IMR-90 (cell line): ENCODE measurements at regions not wholly inside any gene's neighbourhood (a gene's known extent, or its start where the extent isn't known, plus 50 kb on each side); places are given as distances from the start of the nearest gene placed in this dataset.
"Not testable (repeated sequence)": the region's sequence is repeated elsewhere in the genome, so short reads cannot be mapped to it uniquely, and the experiment has no call there.

ENCODE experiments used
- ATAC-seq: fragments of 200-7000 bp; cut with Tn5 transposase; 2 replicates; pipeline ENCODE4 v1.9.1; 2020; ENCODE audit warnings: low read depth, mild to moderate bottlenecking, moderate library complexity
- BruUV-seq: library from RNA; stranded (reverse); fragments of 400-500 nt; replicated peaks from 2 replicates; lab custom pipeline; 2021; lab: Mats Ljungman, UMichigan
- CTCF ChIA-PET: fragments of 300-600 bp; formaldehyde crosslinking; extraction: SDS; loops from one replicate; lab custom pipeline; 2021; ENCODE audit warnings: antibody characterized with exemption; lab: Yijun Ruan, JAX
- POLR2A ChIA-PET: fragments of 300-600 bp; sonication (Branson Sonifier 250); formaldehyde crosslinking; loops from one replicate; lab custom pipeline; 2022; ENCODE audit warnings: antibody characterized with exemption; ENCODE audit not compliant: unreplicated experiment; lab: Charles Lee
- DNase-seq: peaks from one replicate; pipeline ENCODE4 v3.0.0; 2013
- H2AFZ ChIP-seq: replicated peaks from 2 replicates; pipeline ENCODE3; 2013; ENCODE audit warnings: low read length, mild to moderate bottlenecking; ENCODE audit not compliant: poor library complexity
- H2AK5ac ChIP-seq: 2 replicates; pipeline ENCODE4 v1.6.1; 2013; ENCODE audit warnings: low read depth, low read length, inconsistent platforms
- H2AK9ac ChIP-seq: replicated peaks from 2 replicates; pipeline ENCODE3; 2013; ENCODE audit warnings: mild to moderate bottlenecking, low read depth, low read length, moderate library complexity; ENCODE audit not compliant: poor library complexity
- H2BK120ac ChIP-seq: 2 replicates; pipeline ENCODE4 v1.6.1; 2013; ENCODE audit warnings: low read depth, low read length, inconsistent platforms
- H2BK15ac ChIP-seq: 3 replicates; pipeline ENCODE4 v1.6.1; 2013; ENCODE audit warnings: low read depth, low read length, inconsistent platforms
- H2BK20ac ChIP-seq: 2 replicates; pipeline ENCODE4 v1.6.1; 2013; ENCODE audit warnings: low read depth, mild to moderate bottlenecking, inconsistent platforms, low read length, moderate library complexity
- H2BK5ac ChIP-seq: 2 replicates; pipeline ENCODE4 v1.6.1; 2013; ENCODE audit warnings: mild to moderate bottlenecking, low read depth, low read length, inconsistent platforms; ENCODE audit not compliant: poor library complexity, severe bottlenecking
- H3K14ac ChIP-seq: replicated peaks from 2 replicates; pipeline ENCODE4 v1.6.1; 2013; ENCODE audit warnings: low read depth, low read length, inconsistent platforms
- H3K18ac ChIP-seq: 2 replicates; pipeline ENCODE4 v1.6.1; 2013; ENCODE audit warnings: low read depth, low read length, control low read depth
- H3K23ac ChIP-seq: 2 replicates; pipeline ENCODE4 v1.6.1; 2013; ENCODE audit warnings: low read depth, low read length, inconsistent platforms
- H3K27ac ChIP-seq: 2 replicates; pipeline ENCODE4 v1.5.1; 2013; ENCODE audit warnings: mild to moderate bottlenecking, control low read depth, low read length; ENCODE audit not compliant: insufficient read depth
- H3K27me3 ChIP-seq: 2 replicates; pipeline ENCODE4 v1.6.1; 2013; ENCODE audit warnings: low read length; ENCODE audit not compliant: control insufficient read depth, insufficient read depth
- H3K36me3 ChIP-seq: 2 replicates; pipeline ENCODE4 v1.6.1; 2013; ENCODE audit warnings: low read length, mixed read lengths; ENCODE audit not compliant: control insufficient read depth, insufficient read depth
- H3K4ac ChIP-seq: 2 replicates; pipeline ENCODE4 v1.6.1; 2013; ENCODE audit warnings: low read depth, low read length, inconsistent platforms
- H3K4me1 ChIP-seq: 2 replicates; pipeline ENCODE4 v1.6.1; 2013; ENCODE audit warnings: low read length, mixed read lengths; ENCODE audit not compliant: control insufficient read depth, insufficient read depth
- H3K4me2 ChIP-seq: 2 replicates; pipeline ENCODE4 v1.6.1; 2013; ENCODE audit warnings: low read depth, mild to moderate bottlenecking, control low read depth, low read length, moderate library complexity
- H3K4me3 ChIP-seq: 2 replicates; pipeline ENCODE4 v1.5.1; 2013; ENCODE audit warnings: low read depth, mild to moderate bottlenecking, control low read depth, low read length, moderate library complexity; ENCODE audit not compliant: insufficient read depth
- H3K56ac ChIP-seq: 2 replicates; pipeline ENCODE4 v1.6.1; 2013; ENCODE audit warnings: low read length, inconsistent platforms; ENCODE audit not compliant: insufficient read depth; ENCODE audit errors: extremely low read depth
- H3K79me1 ChIP-seq, 2 experiments: 2 replicates each; pipeline ENCODE4 v1.6.1; 2013; ENCODE audit warnings: low read length in 2 of 2, inconsistent platforms in 1 of 2, low read depth in 1 of 2
- H3K9ac ChIP-seq: 2 replicates; pipeline ENCODE4 v1.6.1; 2013; ENCODE audit warnings: low read depth, low read length, control low read depth
- H3K9me1 ChIP-seq: 2 replicates; pipeline ENCODE4 v1.6.1; 2013; ENCODE audit warnings: low read length, inconsistent platforms; ENCODE audit not compliant: insufficient read depth
- H3K9me3 ChIP-seq: 2 replicates; pipeline ENCODE4 v1.6.1; 2013; ENCODE audit warnings: low read length; ENCODE audit not compliant: control insufficient read depth, insufficient read depth
- H4K20me1 ChIP-seq: 2 replicates; pipeline ENCODE4 v1.6.1; 2013; ENCODE audit warnings: low read length, inconsistent platforms; ENCODE audit not compliant: insufficient read depth
- H4K5ac ChIP-seq: 2 replicates; pipeline ENCODE4 v1.6.1; 2013; ENCODE audit warnings: mild to moderate bottlenecking, low read depth, low read length, control low read depth
- H4K8ac ChIP-seq, 2 experiments: 2 replicates each; pipeline ENCODE4 v1.6.1; 2013; ENCODE audit warnings: low read depth in 2 of 2, low read length in 2 of 2, control low read depth in 1 of 2, inconsistent platforms in 1 of 2
- H4K91ac ChIP-seq: 2 replicates; pipeline ENCODE4 v1.6.1; 2013; ENCODE audit warnings: low read depth, low read length, inconsistent platforms; ENCODE audit not compliant: insufficient read depth
- CEBPB ChIP-seq: IDR thresholded peaks from 2 replicates; pipeline ENCODE4 v1.6.1; 2012; ENCODE audit warnings: low read depth, low read length, improper control_type of control experiment
- CHD1 ChIP-seq: IDR thresholded peaks from 2 replicates; pipeline ENCODE4 v1.6.1; 2012; ENCODE audit warnings: low read depth, low read length, improper control_type of control experiment
- CTCF ChIP-seq: conservative IDR thresholded peaks from 2 replicates; pipeline ENCODE4 v1.5.1; 2012; ENCODE audit warnings: mild to moderate bottlenecking, low read depth, low read length, improper control_type of control experiment
- RAD21 ChIP-seq: IDR thresholded peaks from 2 replicates; pipeline ENCODE4 v1.6.1; 2012; ENCODE audit warnings: low read length, improper control_type of control experiment
- RCOR1 ChIP-seq: IDR thresholded peaks from 2 replicates; pipeline ENCODE4 v1.6.1; 2012; ENCODE audit warnings: mild to moderate bottlenecking, low read length, improper control_type of control experiment; ENCODE audit not compliant: insufficient replicate concordance
- USF2 ChIP-seq: fragments of 150-350 bp; IDR thresholded peaks from 2 replicates; pipeline ENCODE4 v1.6.1; 2017; ENCODE audit warnings: mild to moderate bottlenecking, antibody characterized with exemption, low read length, low read depth
- WGBS, 2 experiments: methylation state at CpG; one replicate each; pipeline versions ENCODE4 v1.1.5 to v1.1.7; 2013; ENCODE audit warnings: missing lambda C conversion rate in 2 of 2; ENCODE audit not compliant: insufficient read length in 1 of 2; ENCODE audit errors: extremely low coverage in 2 of 2; 5-methylcytosine and 5-hydroxymethylcytosine counted together
- dilution Hi-C: fragments of 300-500 bp; cut with HindIII; formaldehyde crosslinking; loops from one replicate; pipeline ENCODE4 v1.14.3; 2018; ENCODE audit warnings: low sequenced_read_pairs; ENCODE audit not compliant: unreplicated experiment
- in situ Hi-C: fragments of 300-500 bp; cut with MboI; formaldehyde crosslinking; loops from 3 replicates; pipeline ENCODE4 v1.14.3; 2019; ENCODE audit warnings: low sequenced_read_pairs, inconsistent platforms, mixed read lengths
- intact Hi-C: fragments of 100-400 bp; cut with micrococcal nuclease; formaldehyde crosslinking; loops from 2 replicates; pipeline ENCODE4 v1.10.0; 2022

GRCh38 chr4:148539387-148539786 lies 97.2 kb upstream of the NR3C2 start:
- dilution Hi-C loops, result no loop called here
- whole genome bisulfite sequencing, 2 experiments, result no CpG with 5 or more reads among the region's 3 CpGs
- Histone ChIP-seq H3K9me1 (no peaks in the 10 kb centered on the region), H3K79me1 (no peaks in the 10 kb centered on the region), H3K27ac (no peak overlapping the region), H2BK20ac (no peak overlapping the region), H3K18ac (no peak overlapping the region), H4K8ac (no peak overlapping the region), H2BK5ac (no peak overlapping the region), H3K9me3 (peaks cover 5% of the 10 kb centered on the region), H2AFZ (no peak overlapping the region), H3K4me2 (no peak overlapping the region), H3K4me3 (no peak overlapping the region), H4K20me1 (no peaks in the 10 kb centered on the region), H3K4ac (no peak overlapping the region), H3K36me3 (no peaks in the 10 kb centered on the region), H2AK5ac (no peak overlapping the region), H2BK120ac (no peak overlapping the region), H3K9ac (no peak overlapping the region), H2BK15ac (no peak overlapping the region), H3K23ac (no peak overlapping the region), H4K5ac (no peak overlapping the region), H3K56ac (no peak overlapping the region), H3K27me3 (no peaks in the 10 kb centered on the region), H4K91ac (no peak overlapping the region), H2AK9ac (no peak overlapping the region), H3K14ac (no peak overlapping the region), H3K4me1 (no peaks in the 10 kb centered on the region)
- ChIA-PET CTCF (no interaction called here), POLR2A (no interaction called here)
- BruUV-seq, result no TSS peak
- ATAC-seq (no peak), DNase-seq (no peak)
- intact Hi-C loops, result no loop called here
- TF ChIP-seq CTCF (no peak), CEBPB (no peak), RAD21 (no peak), CHD1 (no peak), USF2 (no peak), RCOR1 (no peak)
- in situ Hi-C loops, result no loop called here

- H3K36me3 ChIP-seq, H3K4me1 ChIP-seq, in situ Hi-C loops, H2BK5ac ChIP-seq, H3K9ac ChIP-seq, DNase-seq, H4K20me1 ChIP-seq, H2AK9ac ChIP-seq, H4K91ac ChIP-seq, H4K8ac ChIP-seq, H2BK120ac ChIP-seq, H3K9me3 ChIP-seq, H3K4ac ChIP-seq, H3K9me1 ChIP-seq, H3K4me2 ChIP-seq, H3K27me3 ChIP-seq, H4K5ac ChIP-seq, H3K27ac ChIP-seq, H2AK5ac ChIP-seq, H2AFZ ChIP-seq, BruUV-seq, CTCF ChIA-PET, H3K14ac ChIP-seq, H3K18ac ChIP-seq, ATAC-seq, H3K56ac ChIP-seq, H2BK15ac ChIP-seq, H3K79me1 ChIP-seq, dilution Hi-C loops, intact Hi-C loops, H3K4me3 ChIP-seq, H2BK20ac ChIP-seq, H3K23ac ChIP-seq: not testable (repeated sequence)
- no CpG with 5 or more reads among the region's 1 CpG for WGBS, 2 experiments
- POLR2A ChIA-PET, result interaction anchor here (0.6 kb wide), 1 partner anchor 398 kb away, joined by 4 read pairs; no protein-coding TSS in a partner anchor
Observed at GRCh38 chr4:148533851-148534250, 91.6 kb upstream of the NR3C2 start.
